SU-DHL-6 (cell line): ENCODE measurements at regions not wholly inside any gene's neighbourhood (a gene's known extent, or its start where the extent isn't known, plus 50 kb on each side); places are given as distances from the start of the nearest gene placed in this dataset.

Experiments used
- CTCF ChIP-seq: fragments of 200-600 bp; sonication (generic); IDR thresholded peaks from one replicate; pipeline ENCODE4 v1.5.1; 2017; ENCODE audit warnings: antibody characterized with exemption, mild to moderate bottlenecking, low read length, moderate library complexity; ENCODE audit not compliant: insufficient read depth, poor library complexity, severe bottlenecking
- EZH2phosphoT487 ChIP-seq: fragments of 200-600 bp; sonication (generic), shearing (Covaris generic); conservative IDR thresholded peaks from 2 replicates; pipeline ENCODE4 v1.6.1; 2018; ENCODE audit warnings: mild to moderate bottlenecking, antibody characterized with exemption, low read length, moderate library complexity, mixed read lengths

DNA sequence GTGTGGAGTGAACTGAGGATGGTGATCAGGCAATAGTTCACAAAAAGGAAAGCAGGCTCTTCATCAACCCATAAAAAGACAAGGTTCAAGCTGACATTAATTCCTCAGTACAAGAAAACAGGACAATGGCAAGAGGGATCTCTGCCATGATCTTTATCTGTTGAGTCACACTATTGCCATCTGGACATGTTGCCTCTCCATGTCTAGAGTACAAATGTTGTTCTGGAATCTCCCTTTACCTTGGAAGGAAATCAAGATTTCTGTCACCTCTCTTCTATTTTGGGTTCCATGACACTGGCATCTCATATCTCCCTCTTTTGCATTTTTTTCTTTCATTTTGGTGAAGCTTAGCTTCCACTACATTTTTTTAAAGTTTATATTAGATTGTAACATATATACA lies 329.1 kb downstream of the USP25 start:
- TF ChIP-seq CTCF (no peak), EZH2phosphoT487 (no peak)
